ENCODE measurements at regions not wholly inside any gene's neighbourhood (a gene's known extent, or its start where the extent isn't known, plus 50 kb on each side); places are given as distances from the start of the nearest gene placed in this dataset.
"Not testable (repeated sequence)": the region's sequence is repeated elsewhere in the genome, so short reads cannot be mapped to it uniquely, and the experiment has no call there.

DNA sequence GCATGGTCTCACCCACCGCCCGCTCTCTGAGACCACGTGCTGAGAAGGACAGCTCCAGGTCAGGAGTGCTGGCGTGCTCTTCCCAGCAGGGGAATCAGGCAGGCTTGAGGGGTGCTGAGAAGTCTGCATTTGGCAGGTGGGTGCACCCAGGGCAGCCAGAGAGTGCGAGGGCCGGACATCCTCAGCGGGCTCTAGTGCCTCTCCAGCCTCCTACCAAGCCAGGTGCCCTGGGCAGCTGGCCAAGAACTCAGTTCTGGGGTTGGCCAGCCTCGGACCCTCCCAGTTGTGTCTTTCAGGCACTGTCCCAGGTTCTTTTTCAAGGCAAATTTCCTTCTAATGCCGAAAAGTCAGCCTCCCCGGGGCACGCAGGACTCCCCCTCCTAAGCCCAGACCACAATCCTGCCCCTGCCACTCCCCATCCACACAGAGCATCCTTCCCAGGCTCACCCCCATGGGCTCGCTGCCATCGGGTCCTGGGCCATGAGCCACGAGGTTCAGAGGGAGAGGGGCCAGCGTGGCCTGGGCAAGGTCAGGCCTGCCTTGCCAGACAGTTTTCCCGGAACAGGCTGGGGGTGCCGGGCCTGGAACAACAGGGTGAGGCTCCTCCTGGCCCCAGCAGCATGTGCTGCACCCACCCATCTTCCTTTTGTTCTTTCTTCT, 52.2 kb upstream of the GPC1 start:
- DNase-seq = no peak

- DNase-seq = no peak
These were observed 51.4 kb upstream of the GPC1 start for GRCh38 chr2:240383871-240384700.

DNA sequence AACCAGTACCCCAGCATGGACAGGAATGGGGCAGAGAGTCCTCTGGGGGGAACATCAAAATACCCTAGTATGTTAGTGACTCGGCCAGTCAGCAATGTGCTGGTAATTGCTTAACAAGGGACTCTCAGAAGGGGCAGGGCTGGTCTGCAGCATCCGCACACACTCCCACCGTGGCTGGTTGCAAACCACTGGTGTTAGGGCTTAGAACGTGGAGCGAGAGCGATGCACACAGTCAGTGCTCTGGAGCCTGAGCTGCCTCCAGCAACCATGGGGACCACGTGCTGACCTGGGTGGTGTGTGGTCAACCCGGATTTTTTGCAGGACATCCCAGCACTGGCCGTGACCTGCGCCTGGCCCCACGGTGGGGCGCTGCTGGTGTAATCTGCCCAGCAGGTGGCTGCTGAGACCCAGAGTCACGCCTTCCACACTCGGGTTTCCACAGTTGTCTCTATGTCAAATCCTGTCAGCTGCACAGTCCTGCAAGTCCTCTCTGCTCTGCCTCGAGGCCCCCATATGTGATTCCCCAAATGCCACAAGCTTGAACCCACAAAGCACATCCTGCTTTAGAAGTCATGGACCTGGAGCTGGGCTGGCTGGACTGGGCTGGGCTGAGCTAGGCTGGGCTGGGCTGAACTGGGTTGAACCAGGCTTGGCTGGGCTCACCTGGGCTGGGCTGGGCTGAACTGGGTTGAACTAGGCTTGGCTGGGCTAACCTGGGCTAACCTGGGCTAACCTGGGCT, 50.6 kb upstream of the GPC1 start:
- DNase-seq = no peak

- not testable (repeated sequence) for DNase-seq
These were observed 49.9 kb upstream of the GPC1 start for GRCh38 chr2:240385451-240386161.

Measured in activated gamma-delta T cell (primary cell).